Tibial nerve (tissue), 3 donors: ENCODE measurements at regions not wholly inside any gene's neighbourhood (a gene's known extent, or its start where the extent isn't known, plus 50 kb on each side); places are given as distances from the start of the nearest gene placed in this dataset.

Source experiments
- CTCF ChIP-seq, 5 experiments: fragments of 200-600 bp in 3 of 5; fragments of 450-650 bp in 2 of 5; sonication (generic) in 3 of 5; IDR thresholded peaks; one replicate each; pipeline ENCODE4 v1.5.1; 2016 to 2019; ENCODE audit warnings: antibody characterized with exemption in 5 of 5, mild to moderate bottlenecking in 3 of 5, moderate library complexity in 2 of 5
- POLR2A ChIP-seq, 2 donors: fragments of 450-650 bp; IDR thresholded peaks; one replicate each; pipeline ENCODE4 v1.6.1; 2017; ENCODE audit warnings: antibody characterized with exemption in 2 of 2, mild to moderate bottlenecking in 2 of 2, moderate library complexity in 2 of 2

DNA sequence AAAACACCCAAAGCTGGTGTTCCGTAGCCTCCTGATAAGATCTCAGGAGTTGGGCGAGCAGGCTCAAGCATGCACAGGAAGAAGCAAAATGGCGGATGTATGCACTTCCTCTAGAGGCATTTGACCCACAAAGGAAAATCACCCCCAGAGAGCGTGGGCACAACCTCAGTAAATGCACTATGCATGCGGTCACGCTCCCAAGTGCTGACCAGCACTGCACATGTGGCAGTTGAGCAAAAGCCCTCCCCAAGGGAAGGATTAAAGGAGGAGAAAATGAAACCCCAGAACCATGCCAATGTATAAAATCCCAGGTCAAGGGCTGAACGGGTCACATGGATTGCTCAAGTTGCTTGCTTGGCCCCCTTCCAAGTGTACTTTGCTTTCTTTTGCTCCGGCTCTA, 289.4 kb upstream of the IGF1R start:
- TF ChIP-seq POLR2A (IDR thresholded peaks at IDR 0.05) (no peak), CTCF (IDR thresholded peaks at IDR 0.05) (no peak)
